ENCODE measurements at regions not wholly inside any gene's neighbourhood (a gene's known extent, or its start where the extent isn't known, plus 50 kb on each side); places are given as distances from the start of the nearest gene placed in this dataset.

DNA sequence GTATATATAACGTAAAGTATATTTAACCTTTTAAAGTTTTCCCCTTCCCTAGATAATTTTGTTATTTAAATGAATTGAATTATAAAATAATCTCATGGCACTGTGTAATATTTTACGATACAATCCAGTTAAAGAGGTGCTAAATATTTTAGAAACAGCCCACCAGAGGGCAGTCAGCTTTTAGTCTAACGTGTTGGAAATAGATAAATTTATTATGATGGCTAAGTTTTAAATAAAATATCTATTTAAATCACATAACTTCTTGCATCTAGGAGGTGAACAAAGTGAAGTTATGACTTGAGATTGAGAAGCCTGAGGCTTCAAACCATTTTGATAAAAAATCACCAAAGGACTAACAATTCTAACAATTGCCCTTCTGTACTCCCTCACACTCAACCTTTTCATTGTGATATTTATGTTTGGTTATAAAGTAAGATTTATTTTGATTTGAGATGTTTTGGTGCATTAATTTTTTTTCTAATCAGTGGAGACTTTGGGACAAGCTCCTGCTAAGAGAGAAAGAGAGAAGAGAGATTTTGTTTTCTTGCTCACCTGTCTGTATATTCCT is 171.5 kb upstream of the SP4 start:
- FAIRE-seq (no peak), DNase-seq (ENCODE audit: low read depth, low spot score) (peak; percentile 62)
- Histone ChIP-seq H3K9ac (replicated peaks; ENCODE audit: extremely low read depth, insufficient read depth, low read length) (no peak overlapping the region), H3K9me3 (replicated peaks; ENCODE audit: control insufficient read depth, insufficient read depth, low read length) (no peaks in the 10 kb centered on the region), H3K36me3 (ENCODE audit: control insufficient read depth in 2 of 2, extremely low read depth in 1 of 2, insufficient read depth in 2 of 2, low read length in 2 of 2) (no peaks in the 10 kb centered on the region), H3K79me2 (ENCODE audit: control insufficient read depth, insufficient read depth, low read length) (no peaks in the 10 kb centered on the region), H3K27ac (ENCODE audit: insufficient read depth, low read depth, low read length) (no peak overlapping the region), H4K20me1 (replicated peaks; ENCODE audit: control insufficient read depth, extremely low read depth, insufficient read depth, low read length) (no peaks in the 10 kb centered on the region), H3K4me3 (replicated peaks in 1 of 3; ENCODE audit: insufficient read depth in 1 of 3, low read depth in 1 of 3, low read length in 3 of 3) (no peak overlapping the region), H3K4me2 (ENCODE audit: insufficient read depth, low read length) (no peak overlapping the region), H3K4me1 (ENCODE audit: control insufficient read depth, extremely low read depth, insufficient read depth, low read length) (no peaks in the 10 kb centered on the region), H3K27me3 (ENCODE audit: control insufficient read depth in 2 of 2, insufficient read depth in 2 of 2, low read length in 2 of 2) (peaks cover 23 to 47% of the 10 kb centered on the region in 2 experiments), H2AFZ (ENCODE audit: low read depth, low read length) (no peak overlapping the region), H3K9me1 (replicated peaks; ENCODE audit: control insufficient read depth, extremely low read depth, insufficient read depth, low read length) (no peaks in the 10 kb centered on the region)
- ChIA-PET CTCF (interaction anchor here (0.7 to 8.9 kb wide), 12 partner anchors 171 to 827 kb away, joined by 3 to 223 read pairs (median 9); partner anchors contain the start of gene SP4), POLR2A (no interaction called here)
- dilution Hi-C loops (cut with MboI; ENCODE audit: extremely low pct_ligation_motif_present, low sequenced_read_pairs): no loop called here
- BruUV-seq (replicated peaks): no TSS peak
- intact Hi-C loops (cut with micrococcal nuclease): loop anchor here (1.0 to 5.0 kb wide), 7 partner anchors 172 to 1246 kb away; partner anchors contain the start of genes SP4 and STEAP1B
- TF ChIP-seq, protein P1, sequence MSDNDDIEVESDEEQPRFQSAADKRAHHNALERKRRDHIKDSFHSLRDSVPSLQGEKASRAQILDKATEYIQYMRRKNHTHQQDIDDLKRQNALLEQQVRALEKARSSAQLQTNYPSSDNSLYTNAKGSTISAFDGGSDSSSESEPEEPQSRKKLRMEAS (IDR thresholded peaks at IDR 0.05; ENCODE audit: insufficient read depth, insufficient read length): no peak
- TF ChIP-seq, protein P2, sequence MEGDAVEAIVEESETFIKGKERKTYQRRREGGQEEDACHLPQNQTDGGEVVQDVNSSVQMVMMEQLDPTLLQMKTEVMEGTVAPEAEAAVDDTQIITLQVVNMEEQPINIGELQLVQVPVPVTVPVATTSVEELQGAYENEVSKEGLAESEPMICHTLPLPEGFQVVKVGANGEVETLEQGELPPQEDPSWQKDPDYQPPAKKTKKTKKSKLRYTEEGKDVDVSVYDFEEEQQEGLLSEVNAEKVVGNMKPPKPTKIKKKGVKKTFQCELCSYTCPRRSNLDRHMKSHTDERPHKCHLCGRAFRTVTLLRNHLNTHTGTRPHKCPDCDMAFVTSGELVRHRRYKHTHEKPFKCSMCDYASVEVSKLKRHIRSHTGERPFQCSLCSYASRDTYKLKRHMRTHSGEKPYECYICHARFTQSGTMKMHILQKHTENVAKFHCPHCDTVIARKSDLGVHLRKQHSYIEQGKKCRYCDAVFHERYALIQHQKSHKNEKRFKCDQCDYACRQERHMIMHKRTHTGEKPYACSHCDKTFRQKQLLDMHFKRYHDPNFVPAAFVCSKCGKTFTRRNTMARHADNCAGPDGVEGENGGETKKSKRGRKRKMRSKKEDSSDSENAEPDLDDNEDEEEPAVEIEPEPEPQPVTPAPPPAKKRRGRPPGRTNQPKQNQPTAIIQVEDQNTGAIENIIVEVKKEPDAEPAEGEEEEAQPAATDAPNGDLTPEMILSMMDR (IDR thresholded peaks at IDR 0.05; ENCODE audit: extremely low read depth in 1 of 2, insufficient read depth in 1 of 2, low read depth in 1 of 2, low read length in 2 of 2): peak; percentile 17 to 26

DNA sequence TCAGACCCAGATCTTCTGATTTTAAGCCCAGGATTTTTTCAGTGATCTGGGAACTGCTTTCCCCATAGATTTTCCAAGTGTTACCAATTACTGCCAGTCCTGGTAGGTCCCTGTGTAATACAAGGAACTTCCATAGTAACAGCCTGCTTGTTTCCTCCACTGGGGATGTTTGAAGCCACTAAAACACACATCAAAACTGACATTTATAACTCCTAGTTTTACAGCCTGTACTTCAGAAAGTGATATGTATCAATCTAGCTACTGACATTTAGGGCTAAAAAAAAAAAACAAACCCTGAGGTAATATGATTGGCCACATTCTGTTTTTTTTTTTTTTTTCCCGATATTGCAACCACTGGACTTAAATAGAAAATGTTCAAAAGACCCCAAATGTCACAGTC is 166.9 kb upstream of the SP4 start:
- ChIA-PET CTCF (interaction anchor here (0.7 to 3.9 kb wide), 4 partner anchors 236 to 821 kb away, joined by 3 to 42 read pairs (median 7); no protein-coding TSS in a partner anchor), POLR2A (interaction anchor here (0.6 kb wide), 2 partner anchors 162 to 166 kb away, joined by 3 read pairs; no protein-coding TSS in a partner anchor)
- dilution Hi-C loops (cut with MboI; ENCODE audit: extremely low pct_ligation_motif_present, low sequenced_read_pairs): no loop called here
- no peak overlapping the region for H2AFZ ChIP-seq (ENCODE audit: low read depth, low read length)
- H3K9me1 ChIP-seq (replicated peaks; ENCODE audit: control insufficient read depth, extremely low read depth, insufficient read depth, low read length): no peaks in the 10 kb centered on the region
- DNase-seq (ENCODE audit: low read depth, low spot score) (no peak), FAIRE-seq (no peak)
- no peak overlapping the region for H3K4me3 ChIP-seq (replicated peaks in 1 of 3; ENCODE audit: insufficient read depth in 1 of 3, low read depth in 1 of 3, low read length in 3 of 3)
- no peak for TF ChIP-seq POLR2A (IDR thresholded peaks at IDR 0.05; ENCODE audit: low read depth, low read length)
- TF ChIP-seq POLR2AphosphoS5 (IDR thresholded peaks at IDR 0.05; ENCODE audit: insufficient read depth, low read depth, low read length): no peak
- no peak for TF ChIP-seq JUN (IDR thresholded peaks at IDR 0.05; ENCODE audit: borderline replicate concordance, insufficient read depth, insufficient read length, low read depth)
- H3K9me3 ChIP-seq (replicated peaks; ENCODE audit: control insufficient read depth, insufficient read depth, low read length): no peaks in the 10 kb centered on the region
- BruUV-seq (replicated peaks): no TSS peak
- H3K36me3 ChIP-seq (ENCODE audit: control insufficient read depth in 2 of 2, extremely low read depth in 1 of 2, insufficient read depth in 2 of 2, low read length in 2 of 2): no peaks in the 10 kb centered on the region
- peaks cover 2% of the 10 kb centered on the region for H3K4me1 ChIP-seq (ENCODE audit: control insufficient read depth, extremely low read depth, insufficient read depth, low read length)
- no peak overlapping the region for H3K9ac ChIP-seq (replicated peaks; ENCODE audit: extremely low read depth, insufficient read depth, low read length)
- H3K4me2 ChIP-seq (ENCODE audit: insufficient read depth, low read length): no peak overlapping the region
- intact Hi-C loops (cut with micrococcal nuclease): loop anchor here (1.0 kb wide), 5 partner anchors 57 to 740 kb away; no protein-coding TSS in a partner anchor
- peaks cover 0 to 1% of the 10 kb centered on the region in 2 experiments for H3K27me3 ChIP-seq (ENCODE audit: control insufficient read depth in 2 of 2, insufficient read depth in 2 of 2, low read length in 2 of 2)
- H3K79me2 ChIP-seq (ENCODE audit: control insufficient read depth, insufficient read depth, low read length): no peaks in the 10 kb centered on the region
- H4K20me1 ChIP-seq (replicated peaks; ENCODE audit: control insufficient read depth, extremely low read depth, insufficient read depth, low read length): no peaks in the 10 kb centered on the region
- no peak overlapping the region for H3K27ac ChIP-seq (ENCODE audit: insufficient read depth, low read depth, low read length)

Measured in endothelial cell of umbilical vein (primary cell).